PC-3 (cell line): ENCODE measurements at regions not wholly inside any gene's neighbourhood (a gene's known extent, or its start where the extent isn't known, plus 50 kb on each side); places are given as distances from the start of the nearest gene placed in this dataset.

Experiments used
- ATAC-seq: fragments of 200-7000 bp; cut with Tn5 transposase; 2 replicates; pipeline ENCODE4 v1.9.1; 2020; ENCODE audit warnings: mild to moderate bottlenecking, moderate library complexity
- BruUV-seq: library from RNA; stranded (reverse); fragments of 400-500 nt; replicated peaks from 2 replicates; lab custom pipeline; 2021; lab: Mats Ljungman, UMichigan
- CTCF ChIA-PET: fragments of 300-600 bp; sonication (Branson Sonifier 250); formaldehyde crosslinking; loops from one replicate; lab custom pipeline; 2022; ENCODE audit warnings: antibody characterized with exemption; lab: Charles Lee
- POLR2A ChIA-PET: fragments of 300-600 bp; sonication (Branson Sonifier 250); formaldehyde crosslinking; loops from one replicate; lab custom pipeline; 2022; ENCODE audit warnings: antibody characterized with exemption; ENCODE audit not compliant: unreplicated experiment; lab: Charles Lee
- DNase-seq: peaks from one replicate; pipeline ENCODE4 v3.0.0-alpha.2; 2015
- H2AFZ ChIP-seq: fragments of 300-600 bp; sonication (generic); 2 replicates; pipeline ENCODE4 v1.6.0; 2016; ENCODE audit warnings: antibody characterized with exemption, low read length
- H3F3A ChIP-seq: fragments of 300-600 bp; sonication (generic); one replicate; pipeline ENCODE4 v1.6.0; 2017; ENCODE audit warnings: antibody characterized with exemption, low read length, control low read depth, mild to moderate bottlenecking; ENCODE audit not compliant: unreplicated experiment
- H3K27ac ChIP-seq: fragments of 300-600 bp; sonication (generic); 2 replicates; pipeline ENCODE4 v1.5.1; 2016; ENCODE audit warnings: mild to moderate bottlenecking, low read length
- H3K27me3 ChIP-seq: fragments of 300-600 bp; sonication (generic); 2 replicates; pipeline ENCODE4 v1.6.1; 2016; ENCODE audit warnings: low read length, mixed read lengths
- H3K36me3 ChIP-seq: fragments of 300-600 bp; sonication (generic); 2 replicates; pipeline ENCODE4 v1.6.1; 2016; ENCODE audit warnings: low read depth, mixed run types, low read length, mixed read lengths
- H3K4me1 ChIP-seq: fragments of 300-600 bp; sonication (generic); 2 replicates; pipeline ENCODE4 v1.5.1; 2016; ENCODE audit warnings: low read length; ENCODE audit not compliant: insufficient read depth
- H3K4me2 ChIP-seq: fragments of 300-600 bp; sonication (generic); 2 replicates; pipeline ENCODE4 v1.6.0; 2016; ENCODE audit warnings: low read length
- H3K4me3 ChIP-seq: fragments of 300-600 bp; sonication (generic); 2 replicates; pipeline ENCODE4 v1.5.1; 2016; ENCODE audit warnings: mild to moderate bottlenecking, low read length, mixed read lengths
- H3K79me2 ChIP-seq: fragments of 300-600 bp; sonication (generic); 2 replicates; pipeline ENCODE4 v1.6.1; 2017; ENCODE audit warnings: low read length, mixed read lengths
- H3K9ac ChIP-seq: fragments of 300-600 bp; sonication (generic); 2 replicates; pipeline ENCODE4 v1.6.0; 2016; ENCODE audit warnings: mild to moderate bottlenecking, low read length
- H3K9me2 ChIP-seq: fragments of 300-600 bp; sonication (generic); replicated peaks from 2 replicates; pipeline ENCODE4 v1.6.1; 2016; ENCODE audit warnings: mixed run types, low read length, mixed read lengths
- H3K9me3 ChIP-seq: fragments of 300-600 bp; sonication (generic); 2 replicates; pipeline ENCODE4 v1.6.1; 2016; ENCODE audit warnings: low read length, mixed read lengths
- H4K20me1 ChIP-seq: fragments of 300-600 bp; sonication (generic); 2 replicates; pipeline ENCODE4 v1.6.1; 2016; ENCODE audit warnings: low read length, mixed read lengths
- EZH2 ChIP-seq: fragments of 300-600 bp; sonication (generic); IDR thresholded peaks from one replicate; pipeline ENCODE4 v1.6.1; 2017; ENCODE audit warnings: antibody characterized with exemption, mild to moderate bottlenecking, low read length; ENCODE audit not compliant: unreplicated experiment
- EZH2phosphoT487 ChIP-seq: fragments of 300-600 bp; sonication (generic); IDR thresholded peaks from 2 replicates; pipeline ENCODE4 v1.6.1; 2018; ENCODE audit warnings: mild to moderate bottlenecking, antibody characterized with exemption, low read length, borderline replicate concordance
- intact Hi-C: fragments of 100-400 bp; cut with micrococcal nuclease; formaldehyde crosslinking; loops from 2 replicates; pipeline ENCODE4 v1.9.0; 2023
- TF ChIP-seq, protein P1 (sequence below): fragments of 300-600 bp; sonication (generic); conservative IDR thresholded peaks from 2 replicates; pipeline ENCODE4 v1.5.1; 2017; ENCODE audit warnings: antibody characterized with exemption, low read depth, mild to moderate bottlenecking, low read length

DNA sequence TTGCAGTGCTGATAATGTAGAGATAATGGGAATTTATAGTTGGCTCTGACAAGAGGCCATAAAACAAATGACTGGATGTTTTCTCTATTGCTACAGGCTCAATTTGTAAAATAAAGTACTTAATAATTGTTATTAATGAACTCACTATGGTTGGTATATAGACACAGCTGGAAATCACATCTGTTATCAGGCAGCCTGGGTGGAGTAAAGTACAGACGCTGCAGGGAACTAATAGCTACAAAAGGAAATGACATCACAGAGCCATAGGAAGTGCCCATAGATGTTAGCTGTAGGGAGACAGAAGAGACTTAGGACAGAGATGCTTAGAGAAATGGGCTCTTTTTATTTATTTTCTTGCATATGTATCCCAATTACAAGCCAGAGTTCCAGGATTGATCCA is 81.0 kb upstream of the SNX19 start:
- H3K9me3 ChIP-seq: no peaks in the 10 kb centered on the region
- no peak for ATAC-seq
- no peak overlapping the region for H3K27ac ChIP-seq
- no peak overlapping the region for H3K4me3 ChIP-seq
- intact Hi-C loops: no loop called here
- H3K4me1 ChIP-seq: peaks cover 38% of the 10 kb centered on the region
- no peaks in the 10 kb centered on the region for H3K27me3 ChIP-seq
- H3K9me2 ChIP-seq: no peaks in the 10 kb centered on the region
- H3K79me2 ChIP-seq: no peaks in the 10 kb centered on the region
- TF ChIP-seq, protein P1, sequence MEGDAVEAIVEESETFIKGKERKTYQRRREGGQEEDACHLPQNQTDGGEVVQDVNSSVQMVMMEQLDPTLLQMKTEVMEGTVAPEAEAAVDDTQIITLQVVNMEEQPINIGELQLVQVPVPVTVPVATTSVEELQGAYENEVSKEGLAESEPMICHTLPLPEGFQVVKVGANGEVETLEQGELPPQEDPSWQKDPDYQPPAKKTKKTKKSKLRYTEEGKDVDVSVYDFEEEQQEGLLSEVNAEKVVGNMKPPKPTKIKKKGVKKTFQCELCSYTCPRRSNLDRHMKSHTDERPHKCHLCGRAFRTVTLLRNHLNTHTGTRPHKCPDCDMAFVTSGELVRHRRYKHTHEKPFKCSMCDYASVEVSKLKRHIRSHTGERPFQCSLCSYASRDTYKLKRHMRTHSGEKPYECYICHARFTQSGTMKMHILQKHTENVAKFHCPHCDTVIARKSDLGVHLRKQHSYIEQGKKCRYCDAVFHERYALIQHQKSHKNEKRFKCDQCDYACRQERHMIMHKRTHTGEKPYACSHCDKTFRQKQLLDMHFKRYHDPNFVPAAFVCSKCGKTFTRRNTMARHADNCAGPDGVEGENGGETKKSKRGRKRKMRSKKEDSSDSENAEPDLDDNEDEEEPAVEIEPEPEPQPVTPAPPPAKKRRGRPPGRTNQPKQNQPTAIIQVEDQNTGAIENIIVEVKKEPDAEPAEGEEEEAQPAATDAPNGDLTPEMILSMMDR: no peak
- TF ChIP-seq EZH2phosphoT487 (no peak), EZH2 (no peak)
- no TSS peak for BruUV-seq
- H2AFZ ChIP-seq: no peak overlapping the region
- POLR2A ChIA-PET: no interaction called here
- CTCF ChIA-PET: no interaction called here
- no peaks in the 10 kb centered on the region for H3K36me3 ChIP-seq
- H3K4me2 ChIP-seq: no peak overlapping the region
- DNase-seq: no peak
- H3F3A ChIP-seq: peaks cover 13% of the 10 kb centered on the region
- H4K20me1 ChIP-seq: no peaks in the 10 kb centered on the region
- H3K9ac ChIP-seq: no peak overlapping the region

DNA sequence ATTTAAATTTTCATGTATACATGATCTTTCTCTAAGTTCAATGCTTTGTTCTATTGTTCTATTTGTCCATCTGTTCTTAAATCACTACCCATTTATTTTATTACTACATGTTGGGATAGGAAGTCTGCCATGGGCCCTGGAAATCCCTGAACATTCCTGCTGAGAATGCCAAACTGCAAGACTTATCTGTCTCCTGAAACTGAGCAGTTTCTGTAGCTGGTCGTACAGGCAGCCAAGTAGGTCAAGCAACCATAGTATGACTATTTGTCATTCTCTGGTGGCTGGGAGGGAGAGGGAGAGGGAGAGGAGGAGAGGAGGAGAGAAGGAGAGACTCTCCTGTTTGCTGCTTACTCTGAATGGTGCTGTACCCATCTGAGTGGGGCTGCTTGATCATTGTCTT is 82.8 kb upstream of the SNX19 start:
- no peaks in the 10 kb centered on the region for H4K20me1 ChIP-seq
- H3K4me3 ChIP-seq: peak overlapping the region; percentile 12; the same call in 1 of the 2 replicates
- H3K9me2 ChIP-seq: no peaks in the 10 kb centered on the region
- peaks cover 40% of the 10 kb centered on the region for H3K4me1 ChIP-seq
- H3F3A ChIP-seq: peaks cover 13% of the 10 kb centered on the region
- peak; percentile 70 for DNase-seq
- ChIA-PET POLR2A (no interaction called here), CTCF (no interaction called here)
- no TSS peak for BruUV-seq
- H3K9me3 ChIP-seq: no peaks in the 10 kb centered on the region
- peak overlapping the region; percentile 77 for H3K4me2 ChIP-seq
- no peak overlapping the region for H2AFZ ChIP-seq
- no peaks in the 10 kb centered on the region for H3K79me2 ChIP-seq
- no peak for TF ChIP-seq EZH2
- no peak for TF ChIP-seq EZH2phosphoT487
- TF ChIP-seq, protein P1: no peak
- no peaks in the 10 kb centered on the region for H3K27me3 ChIP-seq
- no peaks in the 10 kb centered on the region for H3K36me3 ChIP-seq
- peak; percentile 6; the same call in 1 of the 2 replicates for ATAC-seq
- intact Hi-C loops: no loop called here
- H3K27ac ChIP-seq: peak overlapping the region; percentile 80
- no peak overlapping the region for H3K9ac ChIP-seq

DNA sequence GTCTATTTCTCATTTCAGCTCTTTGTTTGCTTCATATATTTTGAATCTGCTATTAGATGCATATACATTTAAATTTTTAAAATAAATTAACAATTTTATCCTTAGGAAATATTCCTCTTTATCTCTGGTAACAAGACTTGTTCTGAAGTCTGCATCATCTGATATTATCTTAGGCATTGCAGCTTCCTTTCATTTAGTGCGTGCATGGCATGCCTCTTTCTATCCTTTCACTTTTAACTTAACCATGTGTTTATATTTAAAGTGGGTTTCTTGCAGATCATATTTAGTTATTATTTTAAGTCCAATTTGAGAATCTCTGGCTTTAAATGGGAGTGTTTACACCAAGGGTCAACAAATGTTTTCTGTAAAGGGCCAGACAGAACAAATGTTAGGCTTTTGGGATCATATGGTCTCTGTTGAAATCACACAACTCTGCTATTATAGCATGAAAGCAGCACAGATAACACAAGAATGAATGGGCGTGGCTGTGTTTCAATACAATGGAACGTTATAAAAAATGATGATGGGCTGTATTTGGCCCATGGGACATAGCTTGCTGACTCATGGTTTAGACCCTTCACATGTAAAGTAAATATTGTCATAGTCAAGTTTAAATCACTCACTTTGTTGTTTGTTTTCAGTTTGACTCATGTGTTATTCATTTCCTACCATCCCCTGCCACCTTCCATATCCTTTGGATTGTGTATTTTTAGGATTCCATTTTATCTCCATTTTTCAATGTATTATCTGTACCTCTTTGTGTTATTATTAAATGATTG is 83.9 kb upstream of the SNX19 start:
- Histone ChIP-seq H3F3A (peaks cover 13% of the 10 kb centered on the region), H3K4me2 (peak overlapping the region; percentile 77), H3K9me3 (no peaks in the 10 kb centered on the region), H3K9me2 (no peaks in the 10 kb centered on the region), H3K27ac (peak overlapping the region; percentile 80), H2AFZ (0 out of 2 replicates have a peak overlapping the region, but pooled peaks have one; percentile 15), H3K27me3 (no peaks in the 10 kb centered on the region), H3K4me1 (peaks cover 40% of the 10 kb centered on the region), H3K9ac (peak overlapping the region; percentile 22), H3K79me2 (no peaks in the 10 kb centered on the region), H4K20me1 (no peaks in the 10 kb centered on the region), H3K4me3 (peak overlapping the region; percentile 47), H3K36me3 (no peaks in the 10 kb centered on the region)
- BruUV-seq: TSS peak; percentile 74
- ChIA-PET POLR2A (no interaction called here), CTCF (interaction anchor here (0.7 kb wide), 1 partner anchor 84 kb away, joined by 5 read pairs; the partner anchor contains the start of gene SNX19)
- intact Hi-C loops: loop anchor here (1.0 kb wide), 1 partner anchor 77 kb away; no protein-coding TSS in a partner anchor
- DNase-seq (peak; percentile 99), ATAC-seq (peak; percentile 83)
- TF ChIP-seq EZH2phosphoT487 (no peak), EZH2 (no peak)
- TF ChIP-seq, protein P1: no peak
